H1 (cell line): ENCODE measurements at regions not wholly inside any gene's neighbourhood (a gene's known extent, or its start where the extent isn't known, plus 50 kb on each side); places are given as distances from the start of the nearest gene placed in this dataset.

Experiments
- BRCA1 ChIP-seq: IDR thresholded peaks from 2 replicates; pipeline ENCODE4 v1.6.1; 2012; ENCODE audit warnings: low read depth, low read length, improper control_type of control experiment
- GABPA ChIP-seq: IDR thresholded peaks from 2 replicates; pipeline ENCODE4 v1.6.1; 2011; ENCODE audit warnings: mild to moderate bottlenecking, low read length, moderate library complexity, borderline replicate concordance; ENCODE audit not compliant: insufficient read depth
- RNF2 ChIP-seq: fragments of 200-900, 300-1000 bp; sonication (generic); IDR thresholded peaks from 2 replicates; pipeline ENCODE4 v1.7.1; 2016; ENCODE audit warnings: borderline replicate concordance, low read depth, mild to moderate bottlenecking, antibody characterized with exemption, low read length; ENCODE audit not compliant: poor library complexity, severe bottlenecking; ENCODE audit errors: missing control alignments
- SAP30 ChIP-seq: fragments of 300-600 bp; sonication (generic); IDR thresholded peaks from 2 replicates; pipeline ENCODE4 v1.7.1; 2012; ENCODE audit warnings: low read length, moderate library complexity, mild to moderate bottlenecking, inconsistent platforms; ENCODE audit not compliant: insufficient read depth, insufficient replicate concordance
- SIX5 ChIP-seq: IDR thresholded peaks from 2 replicates; pipeline ENCODE4 v1.6.1; 2011; ENCODE audit warnings: mild to moderate bottlenecking, low read depth, low read length
- TF ChIP-seq, protein P1 (sequence below): fragments of 300-600 bp; sonication (generic); IDR thresholded peaks from 2 replicates; pipeline ENCODE4 v1.7.1; 2012; ENCODE audit warnings: low read length, moderate library complexity, mild to moderate bottlenecking, inconsistent platforms; ENCODE audit not compliant: insufficient replicate concordance
- TF ChIP-seq, protein P2 (sequence below): IDR thresholded peaks from 2 replicates; pipeline ENCODE4 v1.6.1; 2011; ENCODE audit warnings: low read length, improper control_type of control experiment

DNA sequence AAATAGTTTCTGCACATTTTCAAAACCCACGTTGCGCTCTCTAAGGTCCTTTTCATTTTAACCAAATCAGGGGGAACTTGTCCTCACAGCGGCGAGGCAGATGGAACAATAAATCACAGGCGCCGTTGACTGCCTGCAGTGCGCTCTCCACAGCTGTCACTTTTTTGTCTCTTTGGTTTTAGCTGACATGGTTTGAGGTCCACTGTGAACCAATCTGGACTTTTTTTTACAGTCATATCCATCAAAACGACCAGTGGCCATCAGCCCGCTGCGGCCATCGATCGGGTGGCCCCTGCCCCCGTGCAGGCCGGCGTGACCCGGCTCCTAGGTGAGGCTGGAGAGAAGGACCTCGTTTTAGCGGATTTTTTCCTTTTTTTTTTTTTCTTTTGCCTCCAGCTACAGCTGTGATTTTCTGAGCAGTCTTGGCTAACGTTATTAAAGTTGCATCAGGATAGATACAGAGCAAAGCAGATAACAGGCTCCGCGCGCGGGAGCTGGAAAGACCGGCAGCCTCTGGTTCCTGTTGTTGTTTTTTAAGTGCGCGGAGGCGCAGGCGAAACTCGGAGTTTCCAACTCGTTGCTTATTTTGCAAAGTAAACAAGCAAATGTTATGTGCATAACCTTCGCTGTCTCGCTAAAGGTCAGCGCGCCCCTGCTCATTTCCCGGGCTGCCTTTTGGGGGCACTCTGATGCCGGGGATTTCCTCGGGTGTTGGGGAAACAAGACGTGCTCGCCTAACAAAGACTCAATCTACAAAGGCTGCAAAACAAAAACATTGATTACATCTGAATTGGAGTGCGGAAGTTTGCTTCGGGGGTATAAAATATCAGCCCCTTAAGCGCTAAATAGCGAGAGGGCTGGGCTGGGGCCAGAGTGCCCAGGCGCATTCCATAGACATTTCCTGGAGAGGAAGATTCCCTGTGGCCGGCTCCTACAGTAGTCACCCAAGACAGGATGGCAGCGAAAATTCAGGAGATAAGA is 414.8 kb upstream of the MKI67 start (continued):
- TF ChIP-seq, protein P1, sequence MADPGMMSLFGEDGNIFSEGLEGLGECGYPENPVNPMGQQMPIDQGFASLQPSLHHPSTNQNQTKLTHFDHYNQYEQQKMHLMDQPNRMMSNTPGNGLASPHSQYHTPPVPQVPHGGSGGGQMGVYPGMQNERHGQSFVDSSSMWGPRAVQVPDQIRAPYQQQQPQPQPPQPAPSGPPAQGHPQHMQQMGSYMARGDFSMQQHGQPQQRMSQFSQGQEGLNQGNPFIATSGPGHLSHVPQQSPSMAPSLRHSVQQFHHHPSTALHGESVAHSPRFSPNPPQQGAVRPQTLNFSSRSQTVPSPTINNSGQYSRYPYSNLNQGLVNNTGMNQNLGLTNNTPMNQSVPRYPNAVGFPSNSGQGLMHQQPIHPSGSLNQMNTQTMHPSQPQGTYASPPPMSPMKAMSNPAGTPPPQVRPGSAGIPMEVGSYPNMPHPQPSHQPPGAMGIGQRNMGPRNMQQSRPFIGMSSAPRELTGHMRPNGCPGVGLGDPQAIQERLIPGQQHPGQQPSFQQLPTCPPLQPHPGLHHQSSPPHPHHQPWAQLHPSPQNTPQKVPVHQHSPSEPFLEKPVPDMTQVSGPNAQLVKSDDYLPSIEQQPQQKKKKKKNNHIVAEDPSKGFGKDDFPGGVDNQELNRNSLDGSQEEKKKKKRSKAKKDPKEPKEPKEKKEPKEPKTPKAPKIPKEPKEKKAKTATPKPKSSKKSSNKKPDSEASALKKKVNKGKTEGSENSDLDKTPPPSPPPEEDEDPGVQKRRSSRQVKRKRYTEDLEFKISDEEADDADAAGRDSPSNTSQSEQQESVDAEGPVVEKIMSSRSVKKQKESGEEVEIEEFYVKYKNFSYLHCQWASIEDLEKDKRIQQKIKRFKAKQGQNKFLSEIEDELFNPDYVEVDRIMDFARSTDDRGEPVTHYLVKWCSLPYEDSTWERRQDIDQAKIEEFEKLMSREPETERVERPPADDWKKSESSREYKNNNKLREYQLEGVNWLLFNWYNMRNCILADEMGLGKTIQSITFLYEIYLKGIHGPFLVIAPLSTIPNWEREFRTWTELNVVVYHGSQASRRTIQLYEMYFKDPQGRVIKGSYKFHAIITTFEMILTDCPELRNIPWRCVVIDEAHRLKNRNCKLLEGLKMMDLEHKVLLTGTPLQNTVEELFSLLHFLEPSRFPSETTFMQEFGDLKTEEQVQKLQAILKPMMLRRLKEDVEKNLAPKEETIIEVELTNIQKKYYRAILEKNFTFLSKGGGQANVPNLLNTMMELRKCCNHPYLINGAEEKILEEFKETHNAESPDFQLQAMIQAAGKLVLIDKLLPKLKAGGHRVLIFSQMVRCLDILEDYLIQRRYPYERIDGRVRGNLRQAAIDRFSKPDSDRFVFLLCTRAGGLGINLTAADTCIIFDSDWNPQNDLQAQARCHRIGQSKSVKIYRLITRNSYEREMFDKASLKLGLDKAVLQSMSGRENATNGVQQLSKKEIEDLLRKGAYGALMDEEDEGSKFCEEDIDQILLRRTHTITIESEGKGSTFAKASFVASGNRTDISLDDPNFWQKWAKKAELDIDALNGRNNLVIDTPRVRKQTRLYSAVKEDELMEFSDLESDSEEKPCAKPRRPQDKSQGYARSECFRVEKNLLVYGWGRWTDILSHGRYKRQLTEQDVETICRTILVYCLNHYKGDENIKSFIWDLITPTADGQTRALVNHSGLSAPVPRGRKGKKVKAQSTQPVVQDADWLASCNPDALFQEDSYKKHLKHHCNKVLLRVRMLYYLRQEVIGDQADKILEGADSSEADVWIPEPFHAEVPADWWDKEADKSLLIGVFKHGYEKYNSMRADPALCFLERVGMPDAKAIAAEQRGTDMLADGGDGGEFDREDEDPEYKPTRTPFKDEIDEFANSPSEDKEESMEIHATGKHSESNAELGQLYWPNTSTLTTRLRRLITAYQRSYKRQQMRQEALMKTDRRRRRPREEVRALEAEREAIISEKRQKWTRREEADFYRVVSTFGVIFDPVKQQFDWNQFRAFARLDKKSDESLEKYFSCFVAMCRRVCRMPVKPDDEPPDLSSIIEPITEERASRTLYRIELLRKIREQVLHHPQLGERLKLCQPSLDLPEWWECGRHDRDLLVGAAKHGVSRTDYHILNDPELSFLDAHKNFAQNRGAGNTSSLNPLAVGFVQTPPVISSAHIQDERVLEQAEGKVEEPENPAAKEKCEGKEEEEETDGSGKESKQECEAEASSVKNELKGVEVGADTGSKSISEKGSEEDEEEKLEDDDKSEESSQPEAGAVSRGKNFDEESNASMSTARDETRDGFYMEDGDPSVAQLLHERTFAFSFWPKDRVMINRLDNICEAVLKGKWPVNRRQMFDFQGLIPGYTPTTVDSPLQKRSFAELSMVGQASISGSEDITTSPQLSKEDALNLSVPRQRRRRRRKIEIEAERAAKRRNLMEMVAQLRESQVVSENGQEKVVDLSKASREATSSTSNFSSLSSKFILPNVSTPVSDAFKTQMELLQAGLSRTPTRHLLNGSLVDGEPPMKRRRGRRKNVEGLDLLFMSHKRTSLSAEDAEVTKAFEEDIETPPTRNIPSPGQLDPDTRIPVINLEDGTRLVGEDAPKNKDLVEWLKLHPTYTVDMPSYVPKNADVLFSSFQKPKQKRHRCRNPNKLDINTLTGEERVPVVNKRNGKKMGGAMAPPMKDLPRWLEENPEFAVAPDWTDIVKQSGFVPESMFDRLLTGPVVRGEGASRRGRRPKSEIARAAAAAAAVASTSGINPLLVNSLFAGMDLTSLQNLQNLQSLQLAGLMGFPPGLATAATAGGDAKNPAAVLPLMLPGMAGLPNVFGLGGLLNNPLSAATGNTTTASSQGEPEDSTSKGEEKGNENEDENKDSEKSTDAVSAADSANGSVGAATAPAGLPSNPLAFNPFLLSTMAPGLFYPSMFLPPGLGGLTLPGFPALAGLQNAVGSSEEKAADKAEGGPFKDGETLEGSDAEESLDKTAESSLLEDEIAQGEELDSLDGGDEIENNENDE, result peak; percentile 53
- TF ChIP-seq SIX5 (no peak), GABPA (no peak), BRCA1 (no peak), SAP30 (no peak), RNF2 (no peak)
- TF ChIP-seq, protein P2, sequence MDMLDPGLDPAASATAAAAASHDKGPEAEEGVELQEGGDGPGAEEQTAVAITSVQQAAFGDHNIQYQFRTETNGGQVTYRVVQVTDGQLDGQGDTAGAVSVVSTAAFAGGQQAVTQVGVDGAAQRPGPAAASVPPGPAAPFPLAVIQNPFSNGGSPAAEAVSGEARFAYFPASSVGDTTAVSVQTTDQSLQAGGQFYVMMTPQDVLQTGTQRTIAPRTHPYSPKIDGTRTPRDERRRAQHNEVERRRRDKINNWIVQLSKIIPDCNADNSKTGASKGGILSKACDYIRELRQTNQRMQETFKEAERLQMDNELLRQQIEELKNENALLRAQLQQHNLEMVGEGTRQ, result no peak
